Neural progenitor cell (in vitro differentiated cells): ENCODE measurements at regions not wholly inside any gene's neighbourhood (a gene's known extent, or its start where the extent isn't known, plus 50 kb on each side); places are given as distances from the start of the nearest gene placed in this dataset.

Experiments
- DNase-seq: peaks from one replicate; pipeline ENCODE4 v3.0.0-alpha.2; 2016; ENCODE audit warnings: low spot score
- H2AFZ ChIP-seq: fragments of 200-600 bp; sonication (generic); replicated peaks from 2 replicates; pipeline ENCODE4 v1.6.1; 2016; ENCODE audit warnings: antibody characterized with exemption
- H3F3A ChIP-seq: fragments of 200-600 bp; sonication (generic); 2 replicates; pipeline ENCODE4 v1.6.1; 2016; ENCODE audit warnings: antibody characterized with exemption, low read depth
- H3K27ac ChIP-seq: fragments of 200-600 bp; sonication (generic); 2 replicates; pipeline ENCODE4 v1.5.1; 2016; ENCODE audit warnings: mild to moderate bottlenecking
- H3K27me3 ChIP-seq: fragments of 200-600 bp; sonication (generic); 2 replicates; pipeline ENCODE4 v1.6.1; 2016; ENCODE audit warnings: mild to moderate bottlenecking, moderate library complexity
- H3K36me3 ChIP-seq: fragments of 200-600 bp; sonication (generic); 2 replicates; pipeline ENCODE4 v1.5.1; 2016
- H3K4me1 ChIP-seq: fragments of 200-600 bp; sonication (generic); 2 replicates; pipeline ENCODE4 v1.6.1; 2016; ENCODE audit warnings: mixed run types
- H3K4me2 ChIP-seq: fragments of 200-600 bp; sonication (generic); 2 replicates; pipeline ENCODE4 v1.6.1; 2016
- H3K4me3 ChIP-seq: fragments of 200-600 bp; sonication (generic); 2 replicates; pipeline ENCODE4 v1.5.1; 2016
- H3K79me2 ChIP-seq: fragments of 200-600 bp; sonication (generic); 2 replicates; pipeline ENCODE4 v1.6.1; 2016; ENCODE audit warnings: low read depth
- H3K9ac ChIP-seq: fragments of 200-600 bp; sonication (generic); 2 replicates; pipeline ENCODE4 v1.6.1; 2016
- H3K9me3 ChIP-seq: fragments of 200-600 bp; sonication (generic); 2 replicates; pipeline ENCODE4 v1.5.1; 2016; ENCODE audit warnings: low read depth
- H4K20me1 ChIP-seq: fragments of 200-600 bp; sonication (generic); 2 replicates; pipeline ENCODE4 v1.6.1; 2016; ENCODE audit warnings: low read depth
- H3K27ac Mint-ChIP-seq: 3 replicates; pipeline ENCODE4 v1.8.0; 2021; ENCODE audit warnings: mixed read lengths
- H3K27me3 Mint-ChIP-seq: 2 replicates; pipeline ENCODE4 v1.8.0; 2022; ENCODE audit warnings: low read depth, mild to moderate bottlenecking, inconsistent platforms, moderate library complexity, mixed read lengths; ENCODE audit not compliant: insufficient read depth
- H3K36me3 Mint-ChIP-seq: 3 replicates; pipeline ENCODE4 v1.8.0; 2021; ENCODE audit warnings: mixed read lengths
- H3K4me1 Mint-ChIP-seq: 3 replicates; pipeline ENCODE4 v1.8.0; 2021; ENCODE audit warnings: mixed read lengths
- H3K4me3 Mint-ChIP-seq: 3 replicates; pipeline ENCODE4 v1.8.0; 2021; ENCODE audit warnings: mild to moderate bottlenecking, moderate library complexity, mixed read lengths
- H3K9me3 Mint-ChIP-seq: 3 replicates; pipeline ENCODE4 v1.8.0; 2020; ENCODE audit warnings: mixed read lengths
- CTCF ChIP-seq: fragments of 200-600 bp; sonication (generic); IDR thresholded peaks from 2 replicates; pipeline ENCODE4 v1.5.1; 2017; ENCODE audit warnings: antibody characterized with exemption, mild to moderate bottlenecking
- EZH2 ChIP-seq: fragments of 200-600 bp; sonication (generic); IDR thresholded peaks from 2 replicates; pipeline ENCODE4 v1.6.1; 2017; ENCODE audit warnings: antibody characterized with exemption, mild to moderate bottlenecking, moderate library complexity
- EZH2phosphoT487 ChIP-seq: fragments of 200-600 bp; sonication (generic); IDR thresholded peaks from 2 replicates; pipeline ENCODE4 v1.6.1; 2017; ENCODE audit warnings: antibody characterized with exemption

- no peaks in the 10 kb centered on the region for H3K4me1 Mint-ChIP-seq
- Histone ChIP-seq H3K9ac (no peak overlapping the region), H3K9me3 (no peaks in the 10 kb centered on the region), H3K4me1 (no peaks in the 10 kb centered on the region), H3K4me3 (no peak overlapping the region), H2AFZ (no peak overlapping the region), H3F3A (no peaks in the 10 kb centered on the region), H3K79me2 (no peaks in the 10 kb centered on the region), H3K27me3 (no peaks in the 10 kb centered on the region), H4K20me1 (no peaks in the 10 kb centered on the region), H3K4me2 (no peak overlapping the region), H3K27ac (no peak overlapping the region), H3K36me3 (no peaks in the 10 kb centered on the region)
- no peaks in the 10 kb centered on the region for H3K9me3 Mint-ChIP-seq
- no peak for DNase-seq
- no peak overlapping the region for H3K27ac Mint-ChIP-seq
- no peak overlapping the region for H3K4me3 Mint-ChIP-seq
- TF ChIP-seq EZH2 (no peak), CTCF (no peak), EZH2phosphoT487 (no peak)
- H3K36me3 Mint-ChIP-seq: no peaks in the 10 kb centered on the region
- H3K27me3 Mint-ChIP-seq: no peaks in the 10 kb centered on the region
Measured at GRCh38 chr1:59230622-59231021, 66.3 kb upstream of the FGGY start.

- Histone ChIP-seq H2AFZ (no peak overlapping the region), H3K9me3 (no peaks in the 10 kb centered on the region), H3K4me2 (no peak overlapping the region), H3K79me2 (no peaks in the 10 kb centered on the region), H3K4me1 (no peaks in the 10 kb centered on the region), H3K36me3 (no peaks in the 10 kb centered on the region), H4K20me1 (no peaks in the 10 kb centered on the region), H3F3A (no peaks in the 10 kb centered on the region), H3K27ac (no peak overlapping the region), H3K9ac (no peak overlapping the region), H3K4me3 (no peak overlapping the region), H3K27me3 (no peaks in the 10 kb centered on the region)
- no peak overlapping the region for H3K4me3 Mint-ChIP-seq
- no peak overlapping the region for H3K27ac Mint-ChIP-seq
- DNase-seq: no peak
- H3K27me3 Mint-ChIP-seq: no peaks in the 10 kb centered on the region
- H3K9me3 Mint-ChIP-seq: no peaks in the 10 kb centered on the region
- no peaks in the 10 kb centered on the region for H3K36me3 Mint-ChIP-seq
- H3K4me1 Mint-ChIP-seq: no peaks in the 10 kb centered on the region
- TF ChIP-seq EZH2 (no peak), EZH2phosphoT487 (no peak), CTCF (no peak)
Measured at GRCh38 chr1:59232216-59232615, 64.7 kb upstream of the FGGY start.

GRCh38 chr1:59233444-59233843 lies 63.5 kb upstream of the FGGY start:
- no peaks in the 10 kb centered on the region for H3K9me3 Mint-ChIP-seq
- Histone ChIP-seq H4K20me1 (no peaks in the 10 kb centered on the region), H3K9ac (no peak overlapping the region), H3K27ac (no peak overlapping the region), H3K79me2 (no peaks in the 10 kb centered on the region), H3K27me3 (no peaks in the 10 kb centered on the region), H3K4me1 (no peaks in the 10 kb centered on the region), H3K9me3 (no peaks in the 10 kb centered on the region), H3K4me2 (no peak overlapping the region), H2AFZ (no peak overlapping the region), H3K36me3 (no peaks in the 10 kb centered on the region), H3F3A (no peaks in the 10 kb centered on the region), H3K4me3 (no peak overlapping the region)
- H3K4me3 Mint-ChIP-seq: no peak overlapping the region
- no peak for DNase-seq
- H3K36me3 Mint-ChIP-seq: no peaks in the 10 kb centered on the region
- TF ChIP-seq EZH2 (no peak), CTCF (no peak), EZH2phosphoT487 (no peak)
- no peak overlapping the region for H3K27ac Mint-ChIP-seq
- no peaks in the 10 kb centered on the region for H3K27me3 Mint-ChIP-seq
- H3K4me1 Mint-ChIP-seq: peaks cover 8% of the 10 kb centered on the region
